NCI-H345 treated with DMSO at 0.1 percent for 48 hours (cell line): ENCODE measurements at regions not wholly inside any gene's neighbourhood (a gene's known extent, or its start where the extent isn't known, plus 50 kb on each side); places are given as distances from the start of the nearest gene placed in this dataset.

Source experiments
- DNase-seq: peaks from one replicate; lab custom pipeline; 2025; ENCODE audit not compliant: unreplicated experiment; lab: John Stamatoyannopoulos, UW

DNA sequence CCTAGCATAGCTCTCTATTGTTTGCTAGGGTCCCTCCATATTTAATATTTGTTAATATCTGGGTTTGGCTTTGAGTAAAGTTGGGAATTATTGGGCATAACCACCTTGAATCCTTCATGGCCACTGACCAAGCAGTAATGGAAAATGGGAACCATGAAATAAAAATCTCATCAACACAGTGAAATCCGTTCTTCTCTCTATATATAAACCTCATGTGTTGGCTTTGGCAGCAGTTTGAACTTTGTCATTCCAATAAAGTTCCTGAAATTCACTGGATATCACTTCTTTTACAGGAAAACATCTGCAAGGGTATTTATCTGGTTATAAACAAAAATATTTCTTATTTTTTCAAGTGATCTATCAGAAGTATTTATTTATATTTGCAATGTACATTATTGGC, 93.0 kb upstream of the MPDZ start:
- DNase-seq, result no peak

DNA sequence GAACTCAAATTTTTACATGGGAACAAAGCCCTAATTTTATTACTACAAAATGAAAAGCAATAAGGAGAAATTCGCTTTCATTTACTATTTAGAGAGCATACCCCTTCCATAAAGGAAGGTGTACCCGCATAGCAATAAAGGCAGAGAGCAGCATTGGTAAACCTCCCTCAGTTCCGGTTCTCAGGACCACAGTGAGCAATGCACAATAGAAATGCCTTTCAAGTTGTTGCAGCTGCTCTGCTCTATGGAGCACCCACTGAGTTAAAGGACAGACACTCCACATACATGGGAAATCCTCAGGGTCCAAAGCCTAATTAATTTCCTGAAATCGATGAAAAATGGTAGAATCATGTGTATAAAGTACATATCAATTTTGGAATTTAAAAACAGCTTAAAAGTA, 89.9 kb upstream of the MPDZ start:
- DNase-seq, result peak; percentile 69

DNA sequence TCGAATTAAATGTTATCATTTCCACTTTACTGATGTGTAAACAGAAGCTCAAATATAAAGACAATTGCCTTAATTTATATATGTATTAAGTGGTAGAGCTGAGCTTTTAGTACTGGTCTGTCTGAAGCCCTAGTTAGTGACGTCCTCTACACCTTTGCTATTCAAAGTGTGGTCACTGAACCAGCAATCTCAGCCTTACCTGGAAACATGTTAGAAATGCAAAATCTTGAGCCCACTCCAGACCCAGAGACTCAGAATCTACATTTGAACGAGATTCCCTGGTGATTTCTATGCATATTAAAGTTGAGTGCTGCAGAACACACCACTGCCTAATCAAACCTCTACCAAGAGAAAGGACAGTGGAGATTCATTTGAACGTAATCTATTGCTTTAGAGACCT, 88.3 kb upstream of the MPDZ start:
- no peak for DNase-seq

DNA sequence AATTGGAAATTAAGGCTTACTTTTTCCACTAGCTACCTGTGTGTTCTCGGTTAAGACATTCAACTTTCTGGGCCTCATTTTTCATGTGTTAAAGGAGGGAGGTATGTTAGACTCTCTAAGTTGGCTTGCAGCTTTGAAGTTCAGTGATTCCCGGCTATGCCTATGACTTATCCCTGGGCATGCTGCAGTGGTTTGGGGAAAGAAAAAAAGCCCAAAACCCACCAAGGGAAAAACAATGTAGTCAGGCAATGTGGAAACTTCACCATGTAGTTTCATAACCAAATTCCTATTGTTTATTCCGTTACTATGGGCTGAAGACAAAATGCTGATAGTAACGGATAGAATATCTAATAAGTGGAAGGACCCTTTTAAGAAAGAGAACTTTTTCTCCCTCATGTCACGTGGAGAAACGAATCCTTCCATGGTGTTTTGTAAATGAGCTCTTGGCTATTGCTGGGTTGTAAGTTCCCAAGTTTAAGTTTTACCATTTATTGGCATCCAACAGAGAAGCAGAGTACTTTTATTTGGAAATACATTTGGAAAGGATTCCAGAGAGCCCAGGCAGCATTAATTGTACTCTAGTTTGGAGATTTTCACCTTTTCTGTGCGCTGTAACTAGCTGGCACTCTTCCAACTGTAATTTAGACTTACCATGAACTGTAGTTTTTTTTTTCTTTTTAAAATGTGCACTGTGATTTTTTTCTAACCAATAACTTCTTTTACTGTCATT, 84.9 kb upstream of the MPDZ start:
- DNase-seq, result no peak

DNA sequence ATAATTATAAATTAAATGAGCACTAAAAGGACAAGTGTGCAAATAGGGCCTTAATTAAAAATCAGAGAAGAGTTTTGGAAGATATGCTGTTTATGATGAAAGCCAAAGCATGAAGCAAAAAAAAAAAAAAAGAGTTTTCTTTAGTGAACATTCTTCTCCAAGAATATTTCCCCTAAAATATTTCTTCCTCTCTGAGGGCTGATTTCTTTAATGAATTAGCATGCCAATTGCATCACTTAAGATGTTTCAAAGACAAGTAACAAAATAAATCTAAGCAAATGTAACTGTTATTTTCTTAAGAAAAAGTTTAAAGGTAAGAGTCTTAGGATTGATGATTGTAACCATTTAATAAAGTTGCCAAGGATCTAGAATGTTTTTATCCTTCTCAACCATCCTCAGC, 81.6 kb upstream of the MPDZ start:
- DNase-seq, result no peak

DNA sequence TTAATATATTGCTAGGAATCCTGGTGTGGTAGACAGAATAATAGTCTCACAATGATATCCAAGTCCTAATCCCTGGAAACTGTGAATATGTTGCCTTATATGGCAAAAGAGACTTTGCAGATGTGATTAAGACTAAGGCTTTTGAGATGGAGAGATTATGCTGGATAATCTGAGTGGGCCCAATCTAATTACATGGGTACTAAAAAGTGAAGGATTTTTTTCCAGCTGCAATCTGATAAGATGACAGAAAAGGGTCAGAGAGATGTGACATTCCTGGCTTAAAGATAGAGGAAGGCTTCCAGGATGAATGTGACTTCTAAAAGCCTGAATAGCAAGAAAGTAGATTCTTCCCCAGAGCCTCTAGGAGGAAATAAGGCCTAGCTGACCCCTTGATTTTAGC, 80.7 kb upstream of the MPDZ start:
- no peak for DNase-seq

DNA sequence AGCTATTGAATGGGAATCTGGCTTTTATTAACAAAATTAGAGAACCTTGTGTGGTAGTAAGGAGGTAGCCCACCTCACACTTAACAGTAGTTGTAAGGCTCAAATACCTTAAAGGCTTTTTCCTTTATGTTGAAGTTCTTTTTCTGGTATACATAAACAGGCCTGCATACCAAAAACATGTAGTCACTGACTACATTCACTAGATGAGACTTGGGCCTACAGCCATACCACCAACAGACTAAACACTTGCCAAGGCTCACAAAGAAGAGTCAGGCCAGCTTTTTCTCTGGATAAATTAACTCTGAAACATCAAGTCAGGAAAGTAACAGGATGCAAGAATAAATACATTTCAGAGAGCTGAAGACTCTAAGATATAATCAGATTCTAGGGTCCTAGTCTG, 78.6 kb upstream of the MPDZ start:
- DNase-seq, result no peak

DNA sequence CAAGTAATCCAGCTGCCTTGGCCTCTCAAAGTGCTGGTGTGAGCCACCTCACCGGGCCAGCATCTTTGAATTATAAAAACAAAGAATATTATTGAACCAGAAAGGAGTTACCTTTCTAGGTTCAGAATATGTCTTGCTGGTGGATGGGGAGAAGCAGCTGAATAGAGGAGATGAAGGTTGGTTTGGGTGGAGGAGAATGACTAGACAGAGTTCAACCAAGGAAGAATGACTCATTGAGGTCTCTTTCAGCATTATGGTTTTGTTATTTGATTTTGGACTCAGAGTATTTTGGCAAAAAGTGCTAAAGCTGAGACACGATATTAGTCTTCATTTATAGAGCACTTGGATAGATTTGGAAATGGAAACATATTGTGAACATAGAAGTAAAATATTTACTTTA, 75.2 kb upstream of the MPDZ start:
- DNase-seq, result no peak

DNA sequence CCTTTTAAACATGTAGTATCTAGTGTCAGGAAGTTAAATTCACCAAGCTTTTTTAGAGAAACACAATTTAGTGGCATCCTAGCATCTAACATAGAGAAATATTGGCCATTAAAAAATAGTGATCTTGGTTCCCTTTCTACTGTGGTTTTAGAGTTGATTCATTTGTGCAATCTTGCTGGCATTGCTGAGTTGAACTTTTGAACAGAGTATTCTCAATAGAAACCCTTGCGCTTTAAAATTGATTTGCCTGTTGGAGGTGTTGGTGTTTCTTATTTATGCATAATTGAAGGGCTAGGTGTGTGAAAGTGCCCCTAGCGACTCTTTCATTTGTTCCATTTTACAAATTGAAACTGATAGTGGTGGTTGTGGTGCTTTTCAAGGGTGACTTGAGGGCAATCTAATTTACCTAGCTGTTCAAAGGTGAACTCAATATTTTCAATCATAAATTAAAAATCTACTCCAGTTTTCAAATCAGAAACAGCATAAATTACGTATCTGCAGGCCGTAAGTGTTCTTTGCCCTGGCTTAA, 73.0 kb upstream of the MPDZ start:
- DNase-seq, result no peak

DNA sequence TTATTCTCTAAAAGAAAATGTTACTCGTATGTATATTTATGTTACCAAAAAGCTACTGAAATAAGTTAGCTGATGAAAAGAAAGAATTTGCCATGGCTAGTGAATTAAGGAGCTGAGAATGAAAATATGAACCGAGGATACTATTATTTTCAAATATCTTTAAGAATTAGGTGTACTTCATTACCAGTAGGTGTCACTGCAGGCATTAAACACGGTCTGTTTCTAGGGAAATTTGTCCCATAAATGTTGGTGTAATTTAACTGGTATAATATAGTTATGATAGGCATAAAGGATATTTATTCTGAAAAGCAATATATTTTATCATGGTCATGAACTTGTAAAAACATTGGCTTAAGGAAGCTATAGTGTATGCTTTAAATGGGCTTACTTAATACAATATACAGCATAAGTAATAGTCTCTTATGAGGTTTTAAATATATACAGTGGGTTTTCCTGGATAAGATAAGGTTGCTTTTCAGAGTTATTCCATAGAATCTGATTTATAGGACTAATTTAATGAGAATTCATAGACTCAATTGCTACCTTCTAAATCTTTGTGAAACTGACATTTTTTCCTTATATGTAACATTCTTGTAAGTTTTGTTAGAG, 72.4 kb upstream of the MPDZ start:
- DNase-seq, result peak; percentile 58

DNA sequence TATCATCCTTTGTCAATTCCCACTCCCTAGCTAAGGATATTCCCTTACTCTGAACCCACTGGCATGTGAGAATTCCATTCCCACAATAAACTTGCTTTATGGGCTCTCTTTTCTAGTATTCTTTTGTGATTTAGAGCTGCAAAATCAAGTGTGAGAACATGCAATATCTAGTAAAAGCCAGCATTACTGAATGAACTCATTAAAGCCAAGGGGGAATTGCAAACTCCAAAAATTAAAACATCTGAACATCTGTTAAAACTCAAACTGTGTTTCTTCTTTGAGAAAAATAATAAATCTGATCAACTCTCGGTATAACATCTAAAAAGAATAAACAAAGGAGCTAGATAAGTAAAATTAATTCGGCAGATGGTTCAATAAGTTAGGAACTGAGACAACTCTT, 53.1 kb upstream of the MPDZ start:
- no peak for DNase-seq

DNA sequence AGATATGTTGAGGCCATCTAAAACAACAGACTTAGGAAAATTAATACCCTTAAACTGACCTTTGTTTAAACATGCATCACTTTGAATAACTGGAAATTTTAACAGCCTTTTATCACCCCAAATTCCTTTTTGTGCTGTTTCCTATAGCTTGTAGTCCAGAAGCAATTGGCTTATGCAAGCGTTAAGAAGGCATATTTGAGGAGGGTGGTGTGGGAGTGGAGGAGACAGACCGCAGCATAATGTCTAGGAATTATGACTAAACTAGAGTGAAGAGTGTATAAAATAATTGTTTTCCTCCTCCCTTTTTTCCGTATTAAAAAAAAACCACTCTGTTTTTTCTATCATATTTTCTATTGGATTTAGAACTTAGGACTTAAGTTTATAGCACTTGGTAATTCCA, 51.8 kb upstream of the MPDZ start:
- DNase-seq, result no peak

DNA sequence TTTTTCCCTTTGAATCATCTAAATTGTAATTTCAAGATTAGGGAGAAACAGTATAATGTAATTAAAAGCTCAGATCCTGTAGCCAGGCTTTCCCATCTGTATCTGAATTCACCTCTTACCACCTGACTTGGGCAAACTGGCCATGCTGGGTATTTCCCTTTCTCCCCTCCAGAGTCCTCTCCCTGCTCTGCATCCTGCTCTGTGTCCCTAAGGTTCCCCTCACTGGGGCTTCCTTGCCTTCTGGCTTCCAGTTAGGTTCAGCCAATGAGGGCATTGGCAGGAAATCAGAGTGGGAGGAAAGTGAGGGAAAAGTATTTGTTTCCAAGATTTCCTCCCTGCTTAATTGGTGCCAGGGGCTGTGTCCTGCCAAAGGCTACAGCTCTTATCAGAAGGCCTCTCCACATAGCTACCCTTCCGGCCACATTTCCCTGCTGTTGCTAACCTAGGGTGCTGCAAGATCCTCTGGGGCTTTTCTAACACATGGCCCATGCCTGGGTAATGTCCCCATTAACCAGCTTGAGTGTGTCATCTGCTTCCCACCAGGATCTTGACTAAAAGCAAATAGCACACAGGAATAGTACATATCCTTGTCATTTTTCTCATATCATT, 51.0 kb upstream of the MPDZ start:
- DNase-seq, result no peak
